HL-60 (cell line): ENCODE measurements at regions not wholly inside any gene's neighbourhood (a gene's known extent, or its start where the extent isn't known, plus 50 kb on each side); places are given as distances from the start of the nearest gene placed in this dataset.

Experiments used
- DNase-seq, 2 experiments: peaks; one replicate each; pipeline ENCODE4 v3.0.0-alpha.2; 2010 to 2020; ENCODE audit warnings: low read depth in 1 of 2, low spot score in 1 of 2
- H3K27ac ChIP-seq: fragments of 250-450 bp; sonication (Bioruptor Pico); replicated peaks from 2 replicates; pipeline ENCODE4 v1.5.1; 2020; ENCODE audit warnings: mild to moderate bottlenecking, moderate library complexity
- H3K27me3 ChIP-seq: fragments of 250-450 bp; sonication (Bioruptor Pico); 2 replicates; pipeline ENCODE4 v1.5.1; 2021; ENCODE audit warnings: mild to moderate bottlenecking, moderate library complexity; ENCODE audit not compliant: insufficient read depth, poor library complexity, severe bottlenecking
- H3K4me3 ChIP-seq: replicated peaks from 2 replicates; pipeline ENCODE4 v1.5.1; 2011; ENCODE audit warnings: mild to moderate bottlenecking, control low read depth, low read length; ENCODE audit not compliant: insufficient read depth
- CTCF ChIP-seq: IDR thresholded peaks from one replicate; pipeline ENCODE4 v1.5.1; 2011; ENCODE audit warnings: low read length, control low read depth, inconsistent platforms; ENCODE audit not compliant: insufficient read depth
- GABPA ChIP-seq: IDR thresholded peaks from 2 replicates; pipeline ENCODE4 v1.6.1; 2012; ENCODE audit warnings: low read depth
- POLR2AphosphoS5 ChIP-seq: IDR thresholded peaks from 2 replicates; pipeline ENCODE4 v1.6.1; 2012; ENCODE audit warnings: low read depth
- REST ChIP-seq: IDR thresholded peaks from 2 replicates; pipeline ENCODE4 v1.6.1; 2012; ENCODE audit warnings: low read depth; ENCODE audit not compliant: insufficient replicate concordance
- SPI1 ChIP-seq: IDR thresholded peaks from 2 replicates; pipeline ENCODE4 v1.6.1; 2012; ENCODE audit warnings: low read depth, mild to moderate bottlenecking, borderline replicate concordance

GRCh38 chr21:16751695-16752474 is 761.0 kb upstream of the CXADR start:
- no peak overlapping the region for H3K27ac ChIP-seq
- TF ChIP-seq SPI1 (no peak), REST (no peak), CTCF (no peak), POLR2AphosphoS5 (no peak), GABPA (no peak)
- no peaks in the 10 kb centered on the region for H3K27me3 ChIP-seq
- no peak for DNase-seq
- no peak overlapping the region for H3K4me3 ChIP-seq

- Histone ChIP-seq H3K27me3 (no peaks in the 10 kb centered on the region), H3K4me3 (no peak overlapping the region), H3K27ac (no peak overlapping the region)
- no peak for DNase-seq
- TF ChIP-seq REST = no peak
- TF ChIP-seq GABPA = no peak
- no peak for TF ChIP-seq POLR2AphosphoS5
- TF ChIP-seq SPI1 = no peak
- no peak for TF ChIP-seq CTCF
Measured at GRCh38 chr21:16752475-16752857, 760.4 kb upstream of the CXADR start.

- DNase-seq = no peak
- no peak overlapping the region for H3K27ac ChIP-seq
- TF ChIP-seq REST (no peak), POLR2AphosphoS5 (no peak), GABPA (no peak), CTCF (no peak), SPI1 (no peak)
- no peak overlapping the region for H3K4me3 ChIP-seq
- no peaks in the 10 kb centered on the region for H3K27me3 ChIP-seq
Measured at GRCh38 chr21:16755061-16755460, 757.8 kb upstream of the CXADR start.
